SIG-M5 treated with dmso at 0.1 percent for 504 hours (cell line): ENCODE measurements at regions not wholly inside any gene's neighbourhood (a gene's known extent, or its start where the extent isn't known, plus 50 kb on each side); places are given as distances from the start of the nearest gene placed in this dataset.
"Not testable (repeated sequence)": the region's sequence is repeated elsewhere in the genome, so short reads cannot be mapped to it uniquely, and the experiment has no call there.

Source experiments
- DNase-seq: peaks from one replicate; lab custom pipeline; 2025; ENCODE audit not compliant: unreplicated experiment; lab: John Stamatoyannopoulos, UW

DNA sequence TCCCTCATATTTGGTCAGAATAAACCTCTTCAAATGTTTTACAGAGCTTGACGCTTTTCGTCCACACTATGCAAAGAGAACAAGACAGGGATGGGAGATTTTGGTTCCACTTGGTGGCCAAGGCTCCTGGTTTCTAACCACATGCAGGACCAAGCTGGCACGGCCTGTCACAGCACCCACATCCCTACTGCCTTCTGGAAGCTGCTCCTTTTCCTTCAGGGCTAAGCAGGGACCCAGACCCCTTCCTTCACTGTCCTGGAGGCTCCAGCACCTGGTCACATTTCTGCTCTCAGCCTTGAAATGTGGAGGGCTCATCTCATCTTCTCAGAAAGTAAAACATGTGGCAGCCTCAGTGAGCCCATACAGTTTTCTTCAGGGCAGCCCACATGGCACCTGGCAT lies 50.4 kb upstream of the ARHGEF7 start:
- DNase-seq = no peak

DNA sequence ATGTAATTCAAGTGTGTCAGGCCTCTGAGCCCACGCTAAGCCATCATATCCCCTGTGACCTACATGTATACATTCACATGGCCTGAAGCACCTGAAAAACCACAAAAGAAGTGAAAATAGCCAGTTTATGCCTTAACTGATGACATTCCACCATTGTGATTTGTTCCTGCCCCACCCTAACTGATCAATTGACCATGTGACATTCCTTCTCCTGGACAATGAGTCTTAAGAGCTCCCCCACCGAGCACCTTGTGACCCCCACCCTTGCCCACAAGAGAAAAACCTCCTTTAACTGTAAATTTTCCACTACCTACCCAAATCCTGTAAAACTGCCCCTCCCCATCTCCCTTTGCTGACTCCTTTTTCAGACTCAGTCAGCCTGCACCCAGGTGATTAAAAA lies 52.1 kb upstream of the ARHGEF7 start:
- no peak for DNase-seq

DNA sequence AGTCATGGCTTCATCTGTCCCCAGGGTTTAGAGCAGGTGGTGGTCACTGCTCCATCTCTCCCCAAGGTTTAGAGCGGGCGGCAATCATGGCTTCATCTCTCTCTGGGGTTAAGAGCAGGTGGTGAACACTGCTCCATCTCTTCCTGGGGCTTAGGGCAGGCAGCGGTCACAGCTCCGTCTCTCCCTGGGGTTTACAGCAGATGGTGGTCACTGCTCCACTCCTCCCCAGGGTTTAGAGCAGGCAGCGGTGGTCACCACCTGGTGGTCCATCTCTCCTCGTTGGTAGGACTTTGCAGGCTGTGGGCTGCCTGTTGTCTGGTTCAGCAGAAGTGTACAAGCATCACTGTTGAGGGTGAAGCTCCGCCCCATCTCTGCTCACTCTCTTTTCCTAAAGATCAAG lies 52.8 kb upstream of the ARHGEF7 start:
- DNase-seq = no peak

DNA sequence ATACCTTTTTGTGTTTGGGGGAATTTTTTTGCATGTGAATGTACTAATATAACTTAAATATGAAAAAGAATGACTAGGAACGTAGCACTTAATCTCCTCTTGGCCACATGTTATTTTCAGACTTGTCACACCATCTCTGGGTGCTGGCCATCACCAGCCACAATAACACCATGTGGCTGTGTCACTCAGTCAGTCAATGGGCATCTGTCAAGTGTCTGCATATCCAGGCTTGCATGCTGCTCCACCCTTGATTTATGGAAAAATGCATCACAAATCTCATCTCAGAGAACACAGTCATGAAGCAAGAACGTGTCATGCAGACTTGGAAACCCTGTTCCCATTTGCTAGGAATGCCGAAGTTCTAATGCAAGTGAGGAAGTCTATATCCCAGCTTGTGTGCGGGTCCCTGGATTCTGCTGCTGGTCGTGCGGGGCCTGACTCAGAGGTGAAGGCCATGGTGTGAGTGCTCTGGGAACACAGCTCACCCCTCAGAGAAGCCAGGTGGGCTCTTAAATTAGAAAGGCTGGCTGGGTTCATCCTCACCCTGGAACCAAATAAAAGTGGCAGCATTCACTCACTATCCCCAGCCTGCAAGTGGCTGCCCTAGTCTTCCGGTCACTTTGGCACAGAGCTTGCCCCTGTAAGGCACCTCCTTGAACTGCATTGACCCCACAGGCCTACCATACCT lies 53.6 kb upstream of the ARHGEF7 start:
- no peak for DNase-seq

DNA sequence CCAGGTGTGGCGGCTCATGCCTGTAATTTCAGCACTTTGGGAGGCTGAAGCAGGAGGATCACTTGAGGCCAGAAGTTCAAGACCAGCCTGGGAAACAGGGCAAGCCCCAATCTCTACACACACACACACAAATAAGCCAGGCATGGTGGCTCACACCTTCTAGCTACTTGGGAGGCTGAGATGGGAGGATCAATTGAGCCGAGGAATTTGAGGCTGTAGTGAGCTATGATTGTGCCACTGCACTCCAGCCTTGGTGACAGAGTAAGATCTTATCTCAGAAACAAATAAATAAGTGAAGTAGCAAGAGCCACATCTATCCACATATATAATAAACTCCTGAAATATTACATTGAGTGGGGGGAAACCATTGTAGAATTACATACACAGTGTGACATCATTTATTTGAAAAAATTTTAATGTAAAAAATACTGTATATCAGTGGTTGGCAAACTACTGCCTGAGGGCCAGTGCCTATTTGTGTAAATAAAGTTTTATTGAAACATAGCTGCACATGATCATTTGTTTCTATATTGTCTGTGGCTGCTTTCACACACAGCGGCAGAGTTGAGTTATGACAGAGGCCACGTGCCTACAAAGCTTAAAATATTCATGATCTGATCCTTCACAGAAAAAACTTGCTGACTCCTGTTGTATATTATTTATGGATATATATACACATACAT lies 54.7 kb upstream of the ARHGEF7 start:
- no peak for DNase-seq

DNA sequence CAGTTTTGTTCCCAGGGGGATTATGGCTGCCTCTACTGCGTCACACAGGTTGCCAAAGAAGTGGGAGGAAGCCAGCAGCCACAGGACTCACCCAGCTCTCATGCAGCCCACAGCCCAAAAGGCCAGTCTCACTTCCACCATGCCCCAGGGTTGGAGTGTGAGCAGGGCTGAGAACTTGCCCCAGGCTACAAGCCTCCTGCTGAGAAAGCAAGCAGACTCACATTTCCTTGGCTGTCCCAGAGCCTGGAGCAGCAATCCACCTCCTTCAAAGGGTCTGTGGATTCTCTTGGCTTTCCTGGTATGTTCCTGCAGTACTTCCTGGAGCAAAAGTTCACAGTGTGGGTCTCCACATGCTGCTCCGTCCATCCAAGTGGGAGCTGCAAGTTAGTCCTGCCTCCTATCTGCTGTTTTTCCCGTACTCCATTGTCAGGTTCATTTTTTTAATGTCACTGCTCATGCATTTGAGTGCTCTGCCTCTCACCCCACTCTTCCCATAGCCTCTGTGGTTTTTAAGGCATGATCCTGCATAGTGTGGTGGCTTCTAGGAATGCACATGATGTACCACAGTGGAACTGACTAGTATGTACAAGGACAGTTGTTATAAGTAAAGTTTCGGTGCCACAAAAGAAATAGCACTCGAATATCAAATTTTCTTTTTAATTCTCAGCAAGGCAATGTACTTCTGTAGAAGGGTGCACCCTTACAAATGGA lies 56.2 kb upstream of the ARHGEF7 start:
- no peak for DNase-seq

DNA sequence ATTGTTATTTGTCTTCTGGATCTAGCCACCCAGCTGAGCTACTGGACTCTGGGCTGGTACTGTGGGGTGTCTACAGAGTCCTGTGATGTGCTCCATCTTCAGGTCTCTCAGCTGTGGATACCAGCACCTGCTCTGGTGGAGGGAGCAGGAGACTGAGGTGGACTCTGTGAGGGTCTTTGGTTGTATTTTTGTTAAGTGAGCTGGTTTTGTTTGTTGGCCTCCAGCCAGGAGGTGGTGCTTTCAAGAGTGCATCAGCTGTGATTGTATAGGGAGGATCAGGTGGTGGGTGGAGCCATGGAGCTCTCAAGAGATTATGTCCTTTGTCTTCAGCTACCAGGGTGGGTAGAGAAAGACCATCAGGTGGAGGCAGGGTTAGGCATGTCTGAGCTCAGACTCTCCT lies 56.8 kb upstream of the ARHGEF7 start:
- DNase-seq = not testable (repeated sequence)

DNA sequence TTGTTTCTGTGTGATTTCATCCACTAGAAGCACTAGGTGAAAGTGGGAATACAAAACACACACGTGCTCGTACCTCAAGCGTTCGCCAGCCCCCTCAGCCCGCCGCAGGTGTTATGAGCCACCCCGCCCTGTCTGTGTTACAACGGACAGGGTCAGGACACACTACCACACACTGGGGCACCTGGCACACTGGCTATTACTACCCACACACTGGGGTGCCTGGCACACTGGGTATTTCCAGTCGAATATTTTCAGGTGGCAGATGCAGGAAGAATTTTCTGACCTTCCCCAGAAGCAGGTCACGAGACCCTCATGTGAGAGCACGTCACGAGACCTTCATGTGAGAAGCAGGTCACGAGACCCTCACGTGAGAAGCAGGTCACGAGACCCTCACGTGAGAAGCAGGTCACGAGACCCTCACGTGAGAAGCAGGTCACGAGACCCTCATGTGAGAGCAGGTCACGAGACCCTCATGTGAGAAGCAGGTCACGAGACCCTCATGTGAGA lies 63.3 kb upstream of the ARHGEF7 start:
- not testable (repeated sequence) for DNase-seq

DNA sequence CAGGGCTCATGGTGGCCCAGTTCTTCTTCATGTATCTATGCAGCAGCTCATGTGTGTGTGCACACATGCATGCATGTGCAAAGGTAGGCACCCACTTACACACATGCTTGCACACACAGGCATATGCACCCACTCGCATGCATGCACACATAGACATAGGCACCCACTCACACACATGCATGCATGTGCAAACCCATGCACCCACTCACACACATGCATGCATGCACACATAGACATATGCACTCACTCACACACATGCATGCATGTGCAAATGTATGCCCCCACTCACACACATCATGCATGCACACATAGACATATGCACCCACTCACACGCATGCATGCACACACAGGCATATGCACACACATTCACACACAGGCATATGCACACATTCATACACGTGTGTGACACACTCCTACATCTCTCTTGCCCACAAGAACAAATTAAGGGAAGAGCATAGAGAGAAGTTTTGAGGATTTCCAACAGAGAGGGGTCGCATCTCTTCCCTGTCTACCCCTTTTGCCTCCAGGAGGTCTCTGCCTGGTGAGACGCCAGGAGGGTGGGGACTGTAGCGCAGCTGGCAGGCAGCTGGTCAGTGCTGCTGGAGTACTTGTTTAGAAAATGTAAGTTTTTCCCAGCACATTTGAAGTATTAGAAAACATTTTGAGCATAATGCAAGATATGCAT lies 63.9 kb upstream of the ARHGEF7 start:
- no peak for DNase-seq

DNA sequence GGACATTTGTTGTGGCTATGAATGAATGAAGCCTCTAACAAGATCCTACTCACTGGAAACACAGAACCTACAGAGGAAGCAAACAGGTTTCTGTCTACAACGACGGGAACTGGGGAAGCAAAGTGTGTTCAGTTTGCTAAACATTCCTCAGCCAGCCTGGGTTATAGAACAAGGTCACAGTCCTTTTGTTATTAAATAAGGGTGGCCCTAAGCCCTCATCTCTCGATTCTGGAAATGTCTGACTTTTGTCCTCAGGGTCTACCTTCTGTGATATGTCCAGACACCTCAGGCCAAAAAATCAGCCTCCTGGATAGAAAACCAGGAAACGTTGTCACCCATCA lies 64.6 kb upstream of the ARHGEF7 start:
- DNase-seq = no peak

DNA sequence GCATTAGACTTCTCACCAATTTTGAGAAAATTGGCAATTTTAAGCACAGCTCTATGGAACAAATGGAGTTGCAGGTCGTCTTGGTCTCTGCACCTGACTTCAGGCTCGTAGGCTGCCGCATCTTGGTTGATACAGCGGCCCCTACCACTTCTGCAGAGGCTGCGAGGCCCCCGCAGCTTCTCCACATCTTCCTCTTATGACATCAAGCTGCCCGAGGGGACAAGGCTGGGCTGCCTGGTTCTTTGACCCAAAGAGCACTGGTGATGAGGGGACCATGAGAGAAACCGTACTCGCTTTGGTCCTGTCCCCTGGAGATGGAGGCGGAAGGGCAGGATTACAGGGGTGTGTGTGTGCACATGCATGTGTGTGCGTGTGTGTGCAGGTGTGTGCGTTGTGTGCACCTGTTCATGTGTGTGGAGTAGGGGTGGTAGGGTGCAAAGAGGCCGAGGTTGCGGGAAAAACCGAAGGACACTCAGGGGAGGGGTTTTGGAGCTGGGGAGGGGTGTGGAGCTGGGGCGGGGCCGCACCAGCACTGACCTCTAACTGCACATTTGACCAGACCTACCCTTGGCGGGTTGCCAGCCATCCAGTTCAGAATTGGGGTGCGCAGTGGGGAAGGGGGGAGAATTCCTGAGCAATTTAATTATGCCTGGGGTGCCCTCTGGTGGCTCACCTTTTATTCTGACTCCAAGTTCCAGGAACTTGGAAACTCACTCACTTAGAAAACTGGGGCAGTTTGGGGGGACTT lies 65.1 kb upstream of the ARHGEF7 start:
- DNase-seq = no peak

DNA sequence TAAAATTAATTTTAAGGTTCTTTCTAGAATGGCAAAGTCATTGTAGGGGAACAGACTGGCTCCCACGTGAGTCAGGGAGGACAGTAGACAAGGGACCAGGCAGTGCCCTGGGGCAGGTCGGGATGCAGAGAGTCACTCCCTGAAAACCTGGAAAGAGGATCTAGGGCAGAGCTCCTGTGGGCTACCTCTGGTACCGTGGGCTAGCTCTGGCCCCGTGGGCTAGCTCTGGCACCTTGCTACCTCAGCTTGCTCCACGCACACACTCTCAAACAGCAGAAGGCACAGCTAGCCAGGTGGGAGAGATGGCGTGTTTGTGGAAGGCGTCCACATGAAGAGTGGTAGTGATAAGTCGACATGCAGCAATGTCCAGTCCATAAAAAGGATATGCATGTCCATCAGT lies 66.7 kb upstream of the ARHGEF7 start:
- no peak for DNase-seq

DNA sequence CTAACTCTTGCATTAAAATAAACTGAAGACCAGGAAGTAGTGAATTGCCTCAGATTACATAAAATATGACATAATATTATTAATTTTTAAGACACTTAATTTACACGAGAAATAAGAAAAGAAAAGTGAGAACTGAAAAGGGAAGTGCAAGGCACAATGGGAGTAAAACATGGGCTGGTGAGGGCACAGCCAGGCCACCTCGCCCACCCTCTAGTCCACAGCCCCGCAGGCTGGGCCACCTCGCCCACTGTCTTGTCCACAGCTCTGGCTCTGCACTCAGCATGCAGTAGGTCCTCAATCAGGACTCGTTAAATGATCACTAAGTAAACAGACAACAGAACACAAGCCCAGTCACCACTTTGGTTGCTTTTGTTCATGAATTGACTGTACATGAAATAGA lies 67.8 kb upstream of the ARHGEF7 start:
- DNase-seq = no peak

DNA sequence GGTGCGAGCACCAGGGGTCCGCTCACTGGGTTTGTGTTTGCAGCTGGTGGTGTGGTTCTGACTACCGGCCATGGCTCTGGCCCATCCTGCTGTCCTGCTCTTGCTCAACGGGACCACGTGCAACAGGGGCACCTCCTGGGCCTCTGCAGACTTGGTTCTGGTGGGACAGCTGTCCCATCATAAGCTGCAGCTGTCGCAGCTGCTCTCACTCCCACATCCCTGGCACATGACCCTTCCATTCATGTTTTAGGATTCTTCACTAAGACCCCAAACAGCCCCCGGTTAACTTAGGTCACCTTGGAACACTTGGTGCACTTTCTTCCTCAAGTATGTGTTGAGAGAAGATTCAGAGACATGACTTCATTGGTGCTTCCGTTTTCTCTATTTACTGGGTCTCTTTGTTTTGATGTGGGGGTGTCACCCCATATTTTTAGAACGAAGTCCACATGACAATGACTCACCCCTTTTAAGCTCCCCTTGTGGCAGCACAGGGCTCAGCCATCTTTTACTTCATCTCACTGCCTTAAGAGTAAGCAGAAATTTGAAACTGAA lies 68.4 kb upstream of the ARHGEF7 start:
- DNase-seq = peak; percentile 93

DNA sequence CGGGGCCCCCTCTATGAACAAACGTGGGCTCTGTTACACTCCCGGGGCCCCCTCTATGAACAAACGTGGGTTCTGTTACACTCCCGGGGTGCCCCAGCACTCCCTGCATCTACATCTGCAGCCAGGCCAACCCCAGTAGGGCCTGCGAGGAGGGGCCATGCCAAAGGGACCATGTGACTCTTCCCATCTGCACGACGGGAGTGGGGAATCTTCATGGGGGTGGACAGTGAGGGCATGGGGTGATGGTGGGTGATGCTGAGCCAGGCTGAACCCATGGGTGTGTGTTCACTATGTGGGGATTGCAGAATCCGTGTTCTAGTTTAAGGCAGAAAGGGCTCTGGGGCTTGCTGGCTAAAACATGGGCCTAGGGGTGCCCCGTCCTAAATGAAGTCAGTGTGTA lies 69.9 kb upstream of the ARHGEF7 start:
- DNase-seq = no peak

DNA sequence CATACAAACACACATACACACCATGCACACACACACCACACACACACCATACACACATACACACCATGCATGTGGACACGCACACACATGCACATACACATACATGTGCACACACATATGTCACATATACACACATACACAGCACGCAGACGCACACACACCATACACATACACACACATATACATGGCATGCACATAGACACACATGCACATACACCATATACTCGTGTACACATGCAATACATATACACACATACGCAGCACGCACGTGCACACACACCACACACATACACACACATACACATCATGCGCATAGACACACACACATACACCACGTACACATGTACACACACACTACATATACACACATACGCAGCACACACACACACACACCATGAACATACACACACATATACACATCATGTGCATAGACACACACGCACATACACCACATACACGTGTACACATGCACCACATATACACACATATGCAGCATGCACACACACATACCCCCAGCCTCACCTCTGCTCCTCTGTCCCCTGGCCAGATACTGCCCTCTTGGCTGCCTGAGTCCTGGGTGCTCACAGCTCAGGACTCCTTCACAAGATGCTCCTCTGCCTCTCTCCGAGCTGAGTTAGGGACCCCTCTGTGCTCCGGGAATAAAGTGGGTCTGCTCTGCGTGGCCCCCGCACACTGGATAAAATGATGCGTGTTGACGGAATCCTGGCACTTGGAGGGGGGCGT lies 70.9 kb upstream of the ARHGEF7 start:
- DNase-seq = no peak

DNA sequence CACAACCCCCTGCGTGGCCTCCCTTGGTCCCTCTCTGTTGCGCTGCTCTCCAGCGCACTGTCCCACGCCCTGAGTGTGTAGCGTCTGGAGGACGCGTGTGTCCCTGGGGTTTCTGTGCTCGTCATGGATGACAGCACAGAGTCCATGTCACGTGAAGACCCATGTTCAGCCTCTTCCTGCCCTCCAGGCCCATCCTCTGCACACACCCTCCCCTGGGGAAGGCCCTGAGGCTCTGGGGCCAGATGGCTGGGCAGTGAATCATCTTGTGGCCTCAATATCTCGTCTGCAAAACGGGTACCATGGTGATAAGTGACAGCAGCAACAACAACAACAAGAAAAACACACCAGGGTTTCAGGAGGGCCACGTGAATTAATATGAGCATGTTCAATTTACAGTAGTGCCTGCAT lies 71.5 kb upstream of the ARHGEF7 start:
- DNase-seq = no peak

DNA sequence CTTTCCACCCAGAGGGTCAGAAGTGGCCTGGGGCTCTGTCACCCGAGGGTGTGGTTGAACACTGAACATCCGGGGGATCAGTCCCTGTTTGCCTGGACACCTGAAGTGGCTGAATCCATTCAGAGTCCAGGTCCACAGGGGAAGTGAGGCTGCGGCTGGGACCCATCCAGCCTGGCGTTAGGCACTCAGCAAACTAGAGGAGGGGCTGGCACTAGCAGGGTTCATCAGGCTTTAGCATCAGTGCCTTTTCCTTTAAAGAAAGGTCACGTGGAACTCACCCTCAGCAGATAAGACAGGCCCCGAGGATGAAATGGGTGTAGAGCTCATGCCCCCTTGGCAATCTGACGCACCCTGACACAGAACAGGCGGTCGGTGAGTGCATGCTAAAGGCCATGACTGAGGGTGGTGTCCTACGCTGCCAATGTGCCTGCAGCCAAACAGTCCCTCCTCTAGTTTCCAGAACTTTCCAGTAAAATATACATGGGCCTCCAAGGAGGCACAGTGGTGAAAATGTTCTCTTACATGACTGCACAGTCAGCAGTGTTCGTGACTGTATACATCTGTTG lies 72.4 kb upstream of the ARHGEF7 start:
- no peak for DNase-seq

DNA sequence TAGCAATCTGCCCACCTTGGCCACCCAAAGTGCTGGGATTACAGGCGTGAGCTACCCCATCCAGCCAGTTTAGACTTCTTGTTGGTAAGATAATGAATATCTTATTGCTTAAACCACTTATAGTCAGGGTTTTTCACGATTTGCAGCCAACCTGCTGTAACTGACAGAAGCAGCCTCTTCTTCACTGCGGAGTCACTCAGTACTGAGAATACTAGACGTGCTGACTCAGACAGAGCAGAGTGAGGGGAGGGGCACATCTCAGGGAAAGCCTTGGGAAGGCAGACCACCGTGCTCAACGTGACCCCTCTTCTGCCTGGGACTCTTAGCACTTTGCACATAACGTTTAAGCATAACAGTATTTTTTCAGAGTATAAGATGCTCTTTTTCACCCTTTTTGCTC lies 74.3 kb upstream of the ARHGEF7 start:
- no peak for DNase-seq

DNA sequence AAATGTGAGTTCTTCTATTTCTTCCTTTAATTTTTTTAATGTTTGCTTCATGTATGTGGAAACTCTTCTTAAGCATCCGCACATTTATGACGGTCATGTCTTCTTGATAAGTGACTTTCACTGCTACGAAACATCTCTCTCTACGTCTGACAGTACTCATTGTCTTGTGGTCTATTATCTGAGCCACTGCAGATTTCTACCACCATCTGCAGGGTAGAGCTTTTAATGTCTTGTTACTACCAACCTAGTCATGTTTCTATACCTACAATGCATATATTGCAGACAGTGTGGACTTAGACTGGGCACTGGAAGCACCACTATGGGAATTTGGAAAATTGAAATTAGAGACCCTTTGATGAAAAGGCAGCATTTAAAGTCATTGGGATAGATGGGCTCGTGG lies 75.4 kb upstream of the ARHGEF7 start:
- DNase-seq = no peak
